BLaER1 treated with 17β-estradiol and CSF1 and Interleukin-3, amounts not matched to agents 10 nM and 100 nM (cell line): ENCODE measurements at regions not wholly inside any gene's neighbourhood (a gene's known extent, or its start where the extent isn't known, plus 50 kb on each side); places are given as distances from the start of the nearest gene placed in this dataset.
"Not testable (repeated sequence)": the region's sequence is repeated elsewhere in the genome, so short reads cannot be mapped to it uniquely, and the experiment has no call there.

Experiments
- H3K27ac ChIP-seq, 11 experiments: shearing (Covaris generic); formaldehyde crosslinking; 2 replicates each; pipeline ENCODE4 v1.8.1; 2022
- H3K27me3 ChIP-seq, 11 experiments: shearing (Covaris generic); formaldehyde crosslinking; 2 replicates each; pipeline ENCODE4 v1.8.1; 2022
- H3K36me3 ChIP-seq, 11 experiments: shearing (Covaris generic); formaldehyde crosslinking; 2 replicates each; pipeline ENCODE4 v1.8.1; 2022
- H3K4me1 ChIP-seq, 10 experiments: shearing (Covaris generic); formaldehyde crosslinking; 2 replicates each; pipeline ENCODE4 v1.8.1; 2022
- H3K4me2 ChIP-seq, 11 experiments: shearing (Covaris generic); formaldehyde crosslinking; 2 replicates each; pipeline ENCODE4 v1.8.1; 2022
- H3K4me3 ChIP-seq, 10 experiments: shearing (Covaris generic); formaldehyde crosslinking; 2 replicates each; pipeline ENCODE4 v1.8.1; 2022
- H3K9ac ChIP-seq, 11 experiments: shearing (Covaris generic); formaldehyde crosslinking; 2 replicates each; pipeline ENCODE4 v1.8.1; 2022
- H3K9me3 ChIP-seq, 11 experiments: shearing (Covaris generic); formaldehyde crosslinking; replicated peaks in 1 of 11; 2 replicates each; pipeline ENCODE4 v1.8.1; 2022
- H4K20me1 ChIP-seq, 11 experiments: shearing (Covaris generic); formaldehyde crosslinking; 2 replicates each; pipeline ENCODE4 v1.8.1; 2022
- Cebpa-rat ChIP-seq, 11 experiments: shearing (Covaris generic); IDR thresholded peaks; 2 replicates each; pipeline ENCODE4 v1.8.1; 2022

DNA sequence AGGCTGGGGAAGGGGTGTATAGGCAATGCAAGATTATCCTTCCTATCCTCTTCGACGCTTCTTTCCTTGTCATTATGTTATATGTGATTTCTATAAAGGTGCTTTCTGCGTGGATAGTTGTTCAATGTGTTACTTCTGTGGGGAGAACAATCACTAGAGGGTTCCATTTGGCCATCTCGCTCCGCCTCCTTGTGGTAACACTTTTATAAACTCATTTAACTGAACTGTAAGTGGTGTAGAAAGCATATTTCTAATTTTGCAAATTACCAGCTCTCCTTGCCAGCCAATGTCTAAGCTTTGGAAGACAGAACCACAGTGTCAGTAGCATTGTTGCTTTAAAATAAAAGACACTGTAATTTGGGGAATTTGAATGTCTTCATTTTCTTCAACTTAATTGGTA, 1093.7 kb upstream of the MIR17HG start:
- H3K27ac ChIP-seq, result no peak overlapping the region
- peaks cover 0 to 25% (median 12%) of the 10 kb centered on the region in 10 experiments; a peak in 10 of 20 replicates for H3K4me1 ChIP-seq
- H4K20me1 ChIP-seq, result no peaks in the 10 kb centered on the region
- no peak for TF ChIP-seq Cebpa-rat (IDR thresholded peaks at IDR 0.05)
- H3K36me3 ChIP-seq, result 0 out of 22 replicates have a peak, but pooled peaks cover 0 to 6% (median 0%) of the 10 kb centered on the region in 11 experiments
- no peak overlapping the region for H3K4me2 ChIP-seq
- H3K4me3 ChIP-seq, result no peak overlapping the region
- H3K9ac ChIP-seq, result no peak overlapping the region
- H3K9me3 ChIP-seq, result peaks cover 25 to 57% (median 43%) of the 10 kb centered on the region in 11 experiments
- no peaks in the 10 kb centered on the region for H3K27me3 ChIP-seq

- 0 out of 22 replicates have a peak, but pooled peaks cover 0 to 6% (median 0%) of the 10 kb centered on the region in 11 experiments for H3K36me3 ChIP-seq
- no peaks in the 10 kb centered on the region for H3K27me3 ChIP-seq
- no peak overlapping the region for H3K9ac ChIP-seq
- no peak overlapping the region for H3K4me2 ChIP-seq
- H3K27ac ChIP-seq, result no peak overlapping the region
- no peak for TF ChIP-seq Cebpa-rat (IDR thresholded peaks at IDR 0.05)
- H3K4me3 ChIP-seq, result no peak overlapping the region
- no peaks in the 10 kb centered on the region for H4K20me1 ChIP-seq
- H3K4me1 ChIP-seq, result peaks cover 0 to 25% (median 12%) of the 10 kb centered on the region in 10 experiments; a peak in 10 of 20 replicates
- peaks cover 25 to 52% (median 40%) of the 10 kb centered on the region in 11 experiments for H3K9me3 ChIP-seq
Measured at GRCh38 chr13:90254437-90254836, 1093.0 kb upstream of the MIR17HG start.

DNA sequence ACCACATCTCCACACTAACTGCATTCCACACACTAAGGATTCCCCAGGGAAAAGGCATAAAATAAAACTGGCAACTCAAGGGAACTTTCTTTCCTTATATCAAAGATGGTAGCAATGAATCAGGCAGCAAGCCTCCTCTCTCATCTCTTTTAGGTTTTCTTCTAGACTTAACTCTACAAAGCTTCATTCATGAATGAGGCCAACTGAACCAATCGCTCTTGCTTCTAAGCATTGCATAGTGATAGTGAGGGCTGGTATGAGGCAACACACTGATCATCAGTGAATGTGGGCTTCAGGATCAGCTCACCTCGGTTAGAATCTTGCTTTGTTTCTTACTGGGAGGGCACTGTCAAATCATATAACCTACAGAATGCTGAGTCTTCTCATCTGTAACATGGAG, 1090.7 kb upstream of the MIR17HG start:
- no peak overlapping the region for H3K4me3 ChIP-seq
- no peaks in the 10 kb centered on the region for H3K27me3 ChIP-seq
- no peak overlapping the region for H3K9ac ChIP-seq
- no peaks in the 10 kb centered on the region for H4K20me1 ChIP-seq
- no peak for TF ChIP-seq Cebpa-rat (IDR thresholded peaks at IDR 0.05)
- peaks cover 25 to 56% (median 38%) of the 10 kb centered on the region in 11 experiments for H3K9me3 ChIP-seq
- H3K4me1 ChIP-seq, result peaks cover 0 to 25% (median 12%) of the 10 kb centered on the region in 10 experiments; a peak in 10 of 20 replicates
- H3K4me2 ChIP-seq, result peak overlapping the region in 6 of 11 experiments; percentile 19 to 59 (median 39); a peak in 11 of 22 replicates
- no peak overlapping the region for H3K27ac ChIP-seq
- 0 out of 22 replicates have a peak, but pooled peaks cover 0 to 6% (median 0%) of the 10 kb centered on the region in 11 experiments for H3K36me3 ChIP-seq

- no peaks in the 10 kb centered on the region for H3K36me3 ChIP-seq
- H4K20me1 ChIP-seq, result no peaks in the 10 kb centered on the region
- peak overlapping the region in 6 of 11 experiments; percentile 3 to 59 (median 23); a peak in 7 of 22 replicates for H3K4me2 ChIP-seq
- H3K9ac ChIP-seq, result no peak overlapping the region
- no peaks in the 10 kb centered on the region for H3K27me3 ChIP-seq
- H3K4me3 ChIP-seq, result no peak overlapping the region
- no peak for TF ChIP-seq Cebpa-rat (IDR thresholded peaks at IDR 0.05)
- peaks cover 0 to 25% (median 12%) of the 10 kb centered on the region in 10 experiments; a peak in 10 of 20 replicates for H3K4me1 ChIP-seq
- peaks cover 20 to 51% (median 24%) of the 10 kb centered on the region in 11 experiments; a peak in 21 of 22 replicates for H3K9me3 ChIP-seq
- H3K27ac ChIP-seq, result no peak overlapping the region
Measured at GRCh38 chr13:90258129-90258528, 1089.4 kb upstream of the MIR17HG start.

DNA sequence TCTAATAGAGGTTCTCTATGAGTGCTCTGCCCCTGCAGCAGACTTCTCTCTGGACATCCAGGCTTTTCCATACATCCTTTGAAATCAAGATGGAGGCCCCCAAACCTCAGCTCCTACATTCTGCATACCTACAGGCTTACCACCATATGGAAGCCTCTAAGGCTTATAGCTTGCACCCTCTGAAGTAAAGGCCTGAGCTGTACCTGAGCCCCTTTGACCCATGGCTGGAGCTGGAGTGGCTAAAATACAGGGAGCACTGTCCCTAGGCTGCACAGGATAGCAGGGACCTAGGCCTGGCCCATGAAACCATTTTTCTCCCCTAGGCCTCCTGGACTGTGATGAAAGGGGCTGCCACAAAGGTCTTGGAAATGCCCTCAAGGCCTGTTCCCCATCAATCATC, 1086.1 kb upstream of the MIR17HG start:
- Histone ChIP-seq H3K4me2 (no peak overlapping the region), H4K20me1 (no peaks in the 10 kb centered on the region), H3K36me3 (no peaks in the 10 kb centered on the region), H3K4me1 (peaks cover 0 to 21% (median 12%) of the 10 kb centered on the region in 10 experiments; a peak in 10 of 20 replicates), H3K9me3 (peaks cover 10 to 33% (median 16%) of the 10 kb centered on the region in 11 experiments; a peak in 13 of 22 replicates), H3K4me3 (no peak overlapping the region), H3K27me3 (no peaks in the 10 kb centered on the region), H3K27ac (no peak overlapping the region), H3K9ac (no peak overlapping the region)
- no peak for TF ChIP-seq Cebpa-rat (IDR thresholded peaks at IDR 0.05)

DNA sequence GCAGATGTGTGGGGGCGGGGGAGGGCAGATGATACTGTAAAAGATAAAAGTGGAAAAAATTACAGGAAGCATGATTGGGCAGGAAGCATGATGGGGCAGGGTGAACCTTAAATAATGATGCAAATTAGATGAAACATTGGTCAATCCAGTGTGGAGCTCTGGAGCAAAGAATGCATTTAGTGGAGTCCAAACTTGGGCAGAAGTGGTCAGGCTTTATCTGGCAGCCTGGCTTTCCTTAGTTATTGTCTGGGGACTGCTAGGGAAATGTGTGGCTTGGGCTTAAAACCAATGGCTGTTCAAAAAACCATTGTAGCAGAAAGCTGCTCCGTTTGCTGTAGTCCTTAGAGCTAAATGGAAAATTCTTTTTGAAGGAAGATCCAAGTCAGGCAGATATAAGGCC, 1077.3 kb upstream of the MIR17HG start:
- Histone ChIP-seq H3K4me3 (no peak overlapping the region), H3K9me3 (peaks cover 16 to 36% (median 28%) of the 10 kb centered on the region in 11 experiments), H3K4me1 (peaks cover 15 to 32% (median 25%) of the 10 kb centered on the region in 10 experiments), H3K36me3 (no peaks in the 10 kb centered on the region), H3K27me3 (no peaks in the 10 kb centered on the region), H3K9ac (no peak overlapping the region; a peak in 1 of 22 replicates), H4K20me1 (no peaks in the 10 kb centered on the region), H3K4me2 (peak overlapping the region; percentile 38 to 73 (median 54); a peak in 21 of 22 replicates), H3K27ac (peak overlapping the region in 9 of 11 experiments; percentile 21 to 65 (median 52); a peak in 16 of 22 replicates)
- 0 out of 22 replicates have a peak, but pooled peaks of 1 of the 11 experiments have one; percentile 19 for TF ChIP-seq Cebpa-rat (IDR thresholded peaks at IDR 0.05)

DNA sequence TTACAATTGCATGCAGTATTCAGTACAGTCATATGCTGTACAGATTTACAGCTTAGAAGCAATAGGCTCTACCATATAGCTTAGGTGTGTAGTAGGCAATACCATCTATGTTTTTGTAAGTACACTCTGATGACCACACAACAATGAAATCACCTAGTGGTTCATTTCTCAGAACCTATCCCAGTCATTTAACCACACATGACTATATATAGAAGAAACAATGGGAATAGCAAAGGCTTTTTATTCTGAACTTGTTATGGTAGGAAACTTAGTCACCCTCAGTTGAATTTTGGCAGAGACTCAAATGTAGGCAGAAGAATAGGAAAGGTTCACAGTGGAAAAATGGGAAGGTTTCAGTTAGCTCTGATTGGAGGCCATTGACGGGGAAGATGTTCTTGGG, 1075.1 kb upstream of the MIR17HG start:
- peaks cover 15 to 32% (median 25%) of the 10 kb centered on the region in 10 experiments for H3K4me1 ChIP-seq
- H3K36me3 ChIP-seq, result no peaks in the 10 kb centered on the region
- no peaks in the 10 kb centered on the region for H3K27me3 ChIP-seq
- H3K4me2 ChIP-seq, result no peak overlapping the region
- H4K20me1 ChIP-seq, result no peaks in the 10 kb centered on the region
- no peak overlapping the region for H3K9ac ChIP-seq
- H3K4me3 ChIP-seq, result no peak overlapping the region
- H3K9me3 ChIP-seq, result peaks cover 16 to 36% (median 28%) of the 10 kb centered on the region in 11 experiments
- no peak for TF ChIP-seq Cebpa-rat (IDR thresholded peaks at IDR 0.05)
- H3K27ac ChIP-seq, result no peak overlapping the region

DNA sequence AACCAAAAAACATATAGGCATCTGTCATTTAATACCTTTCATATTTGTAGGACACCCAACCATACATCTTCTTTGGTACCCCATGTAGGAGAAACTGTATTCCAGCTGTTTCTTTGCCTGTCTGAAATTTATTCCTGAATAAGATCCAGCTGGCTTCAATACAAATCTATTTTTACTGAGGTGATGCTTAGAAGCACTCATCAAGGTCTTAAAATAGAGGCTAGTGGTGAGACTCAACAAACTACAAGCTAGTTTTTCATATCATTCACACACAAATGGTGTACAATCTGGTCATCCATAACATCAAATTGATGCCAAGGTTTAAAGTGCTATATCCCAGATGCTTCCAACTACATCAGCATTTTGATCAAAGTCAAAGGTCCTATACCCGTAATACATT, 1071.3 kb upstream of the MIR17HG start:
- no peak overlapping the region for H3K9ac ChIP-seq
- H3K9me3 ChIP-seq, result peaks cover 13 to 21% (median 17%) of the 10 kb centered on the region in 11 experiments; a peak in 20 of 22 replicates
- peaks cover 0 to 14% (median 8%) of the 10 kb centered on the region in 10 experiments; a peak in 14 of 20 replicates for H3K4me1 ChIP-seq
- H3K27me3 ChIP-seq, result no peaks in the 10 kb centered on the region
- no peaks in the 10 kb centered on the region for H4K20me1 ChIP-seq
- H3K36me3 ChIP-seq, result no peaks in the 10 kb centered on the region
- H3K27ac ChIP-seq, result no peak overlapping the region
- no peak for TF ChIP-seq Cebpa-rat (IDR thresholded peaks at IDR 0.05)
- no peak overlapping the region for H3K4me3 ChIP-seq
- no peak overlapping the region for H3K4me2 ChIP-seq

GRCh38 chr13:90278231-90278630, 1069.3 kb upstream of the MIR17HG start:
- H3K27ac ChIP-seq, H3K27me3 ChIP-seq, H4K20me1 ChIP-seq, H3K9ac ChIP-seq, H3K4me3 ChIP-seq, H3K36me3 ChIP-seq, H3K4me2 ChIP-seq, H3K9me3 ChIP-seq: not testable (repeated sequence)
- peaks cover 0 to 12% (median 7%) of the 10 kb centered on the region in 10 experiments; a peak in 13 of 20 replicates for H3K4me1 ChIP-seq

GRCh38 chr13:90281709-90282108, 1065.8 kb upstream of the MIR17HG start:
- Histone ChIP-seq H3K4me2 (no peak overlapping the region), H3K9me3 (no peaks in the 10 kb centered on the region), H3K4me1 (no peaks in the 10 kb centered on the region), H3K9ac (no peak overlapping the region), H3K27me3 (no peaks in the 10 kb centered on the region), H4K20me1 (no peaks in the 10 kb centered on the region), H3K4me3 (no peak overlapping the region), H3K27ac (no peak overlapping the region), H3K36me3 (no peaks in the 10 kb centered on the region)
- TF ChIP-seq Cebpa-rat (IDR thresholded peaks at IDR 0.05), result no peak
